ENCODE measurements at regions not wholly inside any gene's neighbourhood (a gene's known extent, or its start where the extent isn't known, plus 50 kb on each side); places are given as distances from the start of the nearest gene placed in this dataset.
"Not testable (repeated sequence)": the region's sequence is repeated elsewhere in the genome, so short reads cannot be mapped to it uniquely, and the experiment has no call there.

DNA sequence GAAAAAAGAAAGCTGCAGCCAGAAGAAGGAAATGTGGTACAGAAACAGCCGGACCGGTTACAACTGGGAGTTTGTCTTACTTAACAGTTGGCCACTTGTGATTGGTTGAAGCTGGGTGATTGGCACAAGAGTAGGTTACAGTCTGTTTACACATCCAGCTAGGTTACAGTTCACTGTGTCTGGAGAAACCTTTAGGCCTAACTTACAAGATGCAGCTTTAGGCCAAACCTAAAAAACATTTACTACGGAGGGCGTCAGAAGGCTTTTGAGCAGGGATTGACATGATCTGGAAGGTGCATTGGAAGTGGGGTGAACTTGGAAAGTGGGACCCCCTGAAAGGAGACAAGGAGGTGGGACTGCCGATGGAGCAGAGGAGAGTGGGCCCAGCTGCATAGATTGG lies 122.3 kb downstream of the BANF2 start:
- H3K4me3 ChIP-seq: no peak overlapping the region
- H3K27ac ChIP-seq: no peak overlapping the region
- intact Hi-C loops (cut with DNase I): no loop called here
- peaks cover 0 to 10% (median 0%) of the 10 kb centered on the region in 3 donors for H3K4me1 ChIP-seq
- TF ChIP-seq, protein P1, sequence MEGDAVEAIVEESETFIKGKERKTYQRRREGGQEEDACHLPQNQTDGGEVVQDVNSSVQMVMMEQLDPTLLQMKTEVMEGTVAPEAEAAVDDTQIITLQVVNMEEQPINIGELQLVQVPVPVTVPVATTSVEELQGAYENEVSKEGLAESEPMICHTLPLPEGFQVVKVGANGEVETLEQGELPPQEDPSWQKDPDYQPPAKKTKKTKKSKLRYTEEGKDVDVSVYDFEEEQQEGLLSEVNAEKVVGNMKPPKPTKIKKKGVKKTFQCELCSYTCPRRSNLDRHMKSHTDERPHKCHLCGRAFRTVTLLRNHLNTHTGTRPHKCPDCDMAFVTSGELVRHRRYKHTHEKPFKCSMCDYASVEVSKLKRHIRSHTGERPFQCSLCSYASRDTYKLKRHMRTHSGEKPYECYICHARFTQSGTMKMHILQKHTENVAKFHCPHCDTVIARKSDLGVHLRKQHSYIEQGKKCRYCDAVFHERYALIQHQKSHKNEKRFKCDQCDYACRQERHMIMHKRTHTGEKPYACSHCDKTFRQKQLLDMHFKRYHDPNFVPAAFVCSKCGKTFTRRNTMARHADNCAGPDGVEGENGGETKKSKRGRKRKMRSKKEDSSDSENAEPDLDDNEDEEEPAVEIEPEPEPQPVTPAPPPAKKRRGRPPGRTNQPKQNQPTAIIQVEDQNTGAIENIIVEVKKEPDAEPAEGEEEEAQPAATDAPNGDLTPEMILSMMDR (IDR thresholded peaks at IDR 0.05): no peak
- TF ChIP-seq POLR2A (IDR thresholded peaks at IDR 0.05): no peak
- no peak for DNase-seq
- WGBS, 2 donors: 61 to 72% methylated on average over 5 of the region's 5 CpGs
- H3K36me3 ChIP-seq: no peaks in the 10 kb centered on the region
- peaks cover 0 to 9% (median 0%) of the 10 kb centered on the region in 3 donors for H3K9me3 ChIP-seq
- no peaks in the 10 kb centered on the region for H3K27me3 ChIP-seq

DNA sequence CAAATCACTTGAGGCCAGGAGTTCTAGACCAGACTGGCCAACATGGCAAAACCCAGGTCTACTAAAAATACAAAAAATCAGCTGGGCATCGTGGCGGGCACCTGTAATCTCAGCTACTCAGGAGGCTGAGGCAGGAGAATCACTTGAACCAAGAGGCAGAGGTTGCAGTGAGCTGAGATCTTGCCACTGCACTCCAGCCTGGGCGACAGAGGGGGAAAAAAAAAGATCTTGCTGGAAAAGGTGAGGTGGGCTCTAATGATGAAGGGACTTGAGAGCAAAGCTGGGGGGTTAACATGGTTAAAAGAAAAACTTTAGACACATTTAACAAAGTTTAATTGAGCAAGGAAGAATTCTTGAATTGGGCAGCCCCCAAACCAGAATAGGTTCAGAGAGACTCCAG lies 121.8 kb downstream of the BANF2 start:
- H3K4me3 ChIP-seq; intact Hi-C loops (cut with DNase I); H3K36me3 ChIP-seq; H3K9me3 ChIP-seq; H3K27me3 ChIP-seq; H3K27ac ChIP-seq; DNase-seq: not testable (repeated sequence)
- H3K4me1 ChIP-seq: peaks cover 0 to 10% (median 0%) of the 10 kb centered on the region in 3 donors
- WGBS, 2 donors: 91 to 95% methylated on average over 3 of the region's 3 CpGs

GRCh38 chr20:17819395-17820093 lies 119.8 kb downstream of the BANF2 start:
- TF ChIP-seq, protein P1 (IDR thresholded peaks at IDR 0.05): no peak
- TF ChIP-seq POLR2A (IDR thresholded peaks at IDR 0.05): no peak
- WGBS, 2 donors: 100% methylated on average over 1 to 2 of the region's 2 CpGs

GRCh38 chr20:17818187-17818586 lies 118.4 kb downstream of the BANF2 start:
- H3K36me3 ChIP-seq: no peaks in the 10 kb centered on the region
- H3K4me3 ChIP-seq: no peak overlapping the region
- no peak overlapping the region for H3K27ac ChIP-seq
- H3K4me1 ChIP-seq: peaks cover 0 to 4% (median 0%) of the 10 kb centered on the region in 3 donors
- H3K27me3 ChIP-seq: no peaks in the 10 kb centered on the region
- intact Hi-C loops (cut with DNase I): no loop called here
- H3K9me3 ChIP-seq: peaks cover 0 to 9% (median 0%) of the 10 kb centered on the region in 3 donors
- DNase-seq: no peak
- TF ChIP-seq, protein P1 (IDR thresholded peaks at IDR 0.05): no peak
- TF ChIP-seq POLR2A (IDR thresholded peaks at IDR 0.05): no peak
- 94 to 100% methylated on average over 2 to 5 of the region's 7 CpGs for WGBS, 2 donors

More at GRCh38 chr20:17819395-17820093, 119.8 kb downstream of the BANF2 start:
- Histone ChIP-seq H3K9me3 (peaks cover 0 to 9% (median 0%) of the 10 kb centered on the region in 3 donors), H3K4me3 (no peak overlapping the region), H3K27ac (no peak overlapping the region), H3K27me3 (no peaks in the 10 kb centered on the region), H3K36me3 (no peaks in the 10 kb centered on the region), H3K4me1 (peaks cover 0 to 4% (median 0%) of the 10 kb centered on the region in 3 donors)
- DNase-seq: no peak
- intact Hi-C loops (cut with DNase I): no loop called here

GRCh38 chr20:17816804-17817587 lies 117.2 kb downstream of the BANF2 start:
- Histone ChIP-seq H3K36me3 (no peaks in the 10 kb centered on the region), H3K27ac (no peak overlapping the region), H3K9me3 (peaks cover 0 to 9% (median 0%) of the 10 kb centered on the region in 3 donors), H3K4me3 (no peak overlapping the region), H3K4me1 (peaks cover 0 to 4% (median 0%) of the 10 kb centered on the region in 3 donors), H3K27me3 (no peaks in the 10 kb centered on the region)
- WGBS, 2 donors: 87 to 96% methylated on average over 4 to 5 of the region's 13 CpGs
- intact Hi-C loops (cut with DNase I): no loop called here
- TF ChIP-seq, protein P1 (IDR thresholded peaks at IDR 0.05): no peak
- no peak for TF ChIP-seq POLR2A (IDR thresholded peaks at IDR 0.05)
- DNase-seq: no peak
